GM19240 (cell line): ENCODE measurements at regions not wholly inside any gene's neighbourhood (a gene's known extent, or its start where the extent isn't known, plus 50 kb on each side); places are given as distances from the start of the nearest gene placed in this dataset.

Experiments used
- DNase-seq: peaks from one replicate; pipeline ENCODE4 v3.0.0; 2011; ENCODE audit warnings: low spot score; ENCODE audit not compliant: insufficient read length

- no peak for DNase-seq
Observed at GRCh38 chr21:35648512-35648911, 411.8 kb downstream of the SETD4 start.

GRCh38 chr21:35646606-35647005 lies 413.7 kb downstream of the SETD4 start:
- DNase-seq = no peak

- no peak for DNase-seq
Observed at GRCh38 chr21:35645991-35646390, 414.3 kb downstream of the SETD4 start.

DNA sequence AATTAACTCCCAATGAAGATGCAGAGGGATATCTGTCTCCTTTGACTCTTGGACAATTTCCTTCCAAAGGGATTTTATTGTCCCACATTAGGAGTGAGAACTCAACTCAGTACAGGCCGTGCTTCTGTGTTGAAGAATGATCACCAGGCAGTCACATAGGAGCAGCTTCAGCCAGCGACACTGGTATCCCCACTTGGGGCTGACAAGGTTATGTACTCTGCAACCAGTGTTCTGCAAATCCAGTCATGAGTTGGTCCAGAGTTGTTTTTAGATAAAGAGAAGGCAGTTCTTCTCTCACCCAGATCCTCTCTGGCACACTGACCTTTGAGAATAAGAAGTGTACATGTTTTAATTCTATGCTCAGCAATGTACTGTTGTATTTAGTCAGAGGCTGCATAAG lies 415.8 kb downstream of the SETD4 start:
- DNase-seq = no peak

DNA sequence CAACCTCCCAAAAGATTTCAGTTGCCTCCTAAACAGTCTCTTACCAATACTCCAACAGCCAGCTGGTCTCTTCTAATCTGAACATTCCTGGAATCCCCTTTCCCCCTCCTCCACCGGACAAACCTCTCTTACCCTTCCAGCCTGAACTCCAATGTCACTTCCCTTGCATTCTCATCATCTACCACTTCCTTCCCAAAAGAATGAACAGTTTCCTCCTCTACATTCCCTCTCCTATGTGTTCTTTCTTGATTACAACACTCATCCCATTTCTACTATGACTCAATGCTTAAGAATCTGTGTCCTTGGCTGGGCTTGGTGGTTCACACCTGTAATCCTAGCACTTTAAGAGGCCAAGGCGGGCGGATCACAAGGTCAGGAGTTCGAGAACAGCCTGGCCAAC lies 417.1 kb downstream of the SETD4 start:
- DNase-seq = no peak

GRCh38 chr21:35641271-35642016 lies 418.9 kb downstream of the SETD4 start:
- no peak for DNase-seq

- DNase-seq = no peak
Observed at GRCh38 chr21:35637431-35637830, 422.9 kb downstream of the SETD4 start.

- DNase-seq = no peak
Observed at GRCh38 chr21:35635994-35636393, 424.3 kb downstream of the SETD4 start.

DNA sequence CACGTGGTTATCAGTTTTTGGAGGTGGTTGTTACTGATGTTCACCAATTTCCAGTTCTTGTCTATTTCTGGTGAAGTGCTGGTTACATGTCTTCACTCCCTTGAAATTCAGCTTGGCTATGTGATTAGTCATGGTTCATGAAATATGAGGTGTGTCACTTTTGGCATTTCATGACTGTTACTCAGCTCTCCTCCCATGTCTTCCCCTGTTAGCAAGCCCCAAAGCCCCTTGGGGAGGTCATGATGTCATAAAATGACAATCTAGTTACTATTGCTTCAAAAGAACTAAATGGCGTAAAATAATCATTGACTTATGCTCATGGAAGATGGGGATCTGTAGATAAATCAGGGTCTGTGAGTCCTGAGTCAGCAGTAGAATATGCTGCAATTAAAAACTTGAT lies 425.1 kb downstream of the SETD4 start:
- no peak for DNase-seq

DNA sequence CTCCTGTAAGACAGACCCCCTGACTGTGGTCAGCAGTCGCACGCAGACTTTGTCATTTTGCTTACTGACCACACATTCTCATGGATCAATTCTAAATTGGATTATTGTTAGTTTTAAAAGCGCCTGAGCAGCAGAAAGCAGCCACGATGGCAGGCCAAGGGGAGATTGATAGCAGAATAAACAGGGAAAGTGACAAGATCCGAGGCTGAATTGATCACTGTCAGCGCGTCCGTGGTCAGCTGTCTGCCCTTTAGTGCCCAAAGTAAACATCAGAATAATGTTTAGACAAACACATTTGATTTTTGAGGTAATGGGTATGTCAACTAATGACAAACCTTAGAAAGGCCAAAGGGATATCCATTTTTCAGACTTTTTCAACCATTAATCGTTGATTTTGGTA lies 426.8 kb downstream of the SETD4 start:
- DNase-seq = no peak

DNA sequence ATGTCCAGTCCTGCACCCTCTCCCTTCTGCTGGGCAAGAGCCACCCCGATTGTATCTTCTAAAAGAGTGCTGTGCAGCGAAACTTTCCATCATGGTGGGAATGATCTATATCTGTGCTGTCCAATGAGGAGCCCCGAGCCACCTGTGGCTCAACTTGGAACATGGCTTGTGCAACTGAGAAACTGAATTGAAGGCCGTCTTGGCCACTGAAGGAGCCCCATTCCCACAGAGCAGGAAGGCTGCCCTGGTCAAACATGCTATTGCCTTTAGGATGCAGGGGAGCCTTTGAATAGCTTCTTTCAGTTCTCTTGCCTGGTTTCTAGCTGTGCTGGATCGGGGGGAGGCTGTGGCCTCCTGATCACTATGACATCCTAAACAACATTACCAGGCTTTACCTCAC lies 427.6 kb downstream of the SETD4 start:
- no peak for DNase-seq

DNA sequence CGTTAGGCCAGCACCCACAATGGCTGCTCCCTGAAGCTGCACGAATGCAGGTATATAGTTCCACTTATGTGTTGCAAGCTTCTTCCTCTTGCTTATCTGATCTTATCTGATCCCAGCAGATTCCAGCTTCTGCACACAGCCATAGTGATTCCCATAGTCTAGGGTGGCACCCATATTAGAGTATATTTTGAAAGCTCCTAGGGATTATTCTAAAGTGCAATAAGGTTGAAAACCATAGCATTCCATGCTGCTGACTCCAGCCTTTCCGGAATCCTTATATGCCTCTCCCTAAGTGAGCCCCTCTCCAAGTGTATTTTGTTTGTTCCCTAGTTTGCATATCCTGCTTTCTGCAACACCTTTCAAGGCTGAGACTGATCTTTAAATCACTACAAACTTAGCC lies 432.0 kb downstream of the SETD4 start:
- no peak for DNase-seq

DNA sequence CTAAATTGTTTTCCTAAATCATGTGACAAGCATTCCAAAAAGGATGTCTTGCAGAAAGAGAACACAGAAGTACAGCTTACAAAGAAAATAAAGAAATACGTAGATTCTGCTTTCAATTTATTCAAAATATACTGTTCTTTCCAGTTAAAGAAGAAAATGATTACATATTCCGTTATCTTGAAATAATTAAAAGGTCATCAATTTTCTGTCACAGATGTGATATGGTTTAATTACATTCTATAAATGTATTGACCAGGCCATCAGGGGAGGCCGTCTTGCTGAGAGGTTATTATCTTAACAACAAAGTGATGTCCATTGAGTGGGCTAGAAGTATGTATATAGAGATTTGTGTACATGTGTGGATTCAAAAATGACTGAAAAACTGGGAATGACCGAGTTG lies 432.9 kb downstream of the SETD4 start:
- no peak for DNase-seq

DNA sequence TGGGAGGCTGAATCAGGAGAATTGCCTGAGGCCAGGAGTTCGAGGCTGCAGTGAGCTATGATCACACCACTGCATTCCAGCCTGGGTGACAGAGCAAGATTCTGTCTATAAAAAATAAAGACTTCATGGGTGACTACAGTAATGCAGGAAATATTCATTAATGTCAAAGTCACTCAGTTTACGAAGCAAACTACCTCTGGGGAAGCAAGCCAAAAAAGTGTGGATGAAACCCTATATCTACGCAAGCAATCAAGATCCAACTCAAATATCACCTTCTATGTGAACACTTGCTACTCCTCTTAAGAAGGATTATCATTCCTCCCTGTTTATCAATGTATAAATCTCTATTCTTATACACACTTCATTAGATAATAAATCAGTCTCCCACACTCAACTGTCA lies 434.8 kb downstream of the SETD4 start:
- no peak for DNase-seq

DNA sequence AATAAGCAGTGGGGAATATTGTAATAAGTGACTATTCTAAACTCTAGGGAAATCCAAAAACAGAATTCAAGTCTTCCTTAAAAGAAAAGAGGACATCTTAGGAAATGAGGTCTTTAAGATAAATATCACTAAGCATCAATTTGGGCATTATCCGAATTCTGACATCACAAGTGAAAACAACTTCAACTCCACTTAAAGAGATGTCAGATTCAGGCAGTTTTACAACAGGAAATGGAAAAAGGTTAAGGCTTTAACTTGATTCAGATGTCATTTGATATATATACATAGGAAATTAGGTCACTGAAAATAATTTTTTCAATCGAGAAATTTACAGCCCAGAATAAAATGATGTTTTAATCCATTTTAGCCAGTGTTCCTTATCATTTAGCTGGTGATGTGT lies 435.4 kb downstream of the SETD4 start:
- DNase-seq = no peak

DNA sequence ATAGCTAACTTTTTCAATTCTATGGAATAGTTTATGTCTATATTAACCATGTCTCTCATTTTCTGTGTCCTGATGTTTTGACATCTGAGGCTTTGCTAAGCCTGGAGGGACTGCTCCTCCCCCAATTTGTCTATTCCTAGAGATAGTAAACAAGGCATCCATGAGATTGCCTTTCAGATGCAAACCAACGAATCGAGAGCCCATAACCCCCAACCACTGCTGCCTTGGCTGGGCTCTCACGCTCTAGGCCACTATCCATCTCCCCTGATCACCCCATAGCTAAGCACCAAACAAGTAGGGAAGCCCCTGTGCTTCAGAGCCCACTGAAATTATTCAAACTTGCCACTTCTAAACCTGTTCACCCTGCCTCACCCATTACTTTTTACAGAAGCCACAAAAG lies 437.7 kb downstream of the SETD4 start:
- DNase-seq = no peak

DNA sequence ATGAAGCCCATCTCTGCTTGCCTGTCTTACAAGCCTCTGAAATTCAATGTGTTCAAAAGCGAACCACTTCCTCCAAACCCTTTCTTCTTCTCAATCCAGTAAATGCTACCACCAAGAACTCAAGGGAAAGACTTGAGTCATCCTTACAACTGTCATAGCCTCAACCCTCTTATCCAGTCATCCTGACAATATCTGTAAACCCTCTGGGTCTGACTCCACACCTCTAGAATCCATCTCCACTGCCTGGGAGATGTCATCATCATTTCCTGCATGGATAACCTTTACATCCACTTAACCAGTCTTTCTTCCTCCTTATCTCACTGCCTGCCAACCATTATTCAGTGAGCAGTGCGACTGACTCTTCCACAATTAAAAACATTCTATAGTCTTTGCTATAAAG lies 441.1 kb downstream of the SETD4 start:
- DNase-seq = no peak

- DNase-seq = no peak
Observed at GRCh38 chr21:35617491-35617890, 442.8 kb downstream of the SETD4 start.

- no peak for DNase-seq
Observed at GRCh38 chr21:35616090-35616489, 444.2 kb downstream of the SETD4 start.

DNA sequence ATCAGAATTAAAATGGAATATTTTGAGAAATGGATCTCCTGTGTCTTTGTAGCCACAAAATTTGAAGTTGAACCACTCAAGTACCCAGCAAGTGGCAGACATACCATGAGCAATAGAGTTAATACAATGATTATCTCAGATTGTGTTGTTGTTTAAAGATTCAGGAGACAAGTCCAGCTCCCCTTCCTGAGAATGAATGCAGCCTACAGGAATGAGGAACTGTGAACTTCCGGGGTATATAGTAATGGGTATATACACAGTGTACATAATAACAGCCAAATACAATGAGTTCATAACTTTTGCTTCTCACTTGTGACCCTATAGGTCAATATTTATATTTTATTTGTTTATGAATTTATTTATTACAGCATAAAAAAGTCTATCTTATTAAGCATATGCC lies 445.0 kb downstream of the SETD4 start:
- no peak for DNase-seq

- DNase-seq = no peak
Observed at GRCh38 chr21:35614396-35614921, 445.9 kb downstream of the SETD4 start.

GRCh38 chr21:35611708-35612132 lies 448.6 kb downstream of the SETD4 start:
- DNase-seq = no peak

- no peak for DNase-seq
Observed at GRCh38 chr21:35609263-35609662, 451.1 kb downstream of the SETD4 start.

DNA sequence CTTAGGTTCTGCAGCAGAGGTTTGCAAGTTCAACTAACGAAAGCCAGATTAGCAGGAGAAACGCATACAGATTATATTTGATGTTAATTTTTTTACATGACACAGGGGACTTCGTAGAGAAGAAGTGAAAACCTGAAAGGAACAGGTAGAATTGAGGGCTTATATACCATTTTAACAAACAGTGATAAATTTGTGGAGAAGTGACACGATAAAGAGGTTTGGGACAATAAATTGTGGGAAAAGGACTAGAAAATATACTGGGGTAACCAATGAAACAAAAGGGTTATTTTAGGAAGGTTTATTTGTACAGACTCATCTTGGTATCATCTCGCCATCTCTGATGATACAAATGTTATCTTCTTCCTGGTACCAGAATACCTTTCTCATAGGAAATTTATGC lies 452.9 kb downstream of the SETD4 start:
- DNase-seq = no peak
